GM18520 (cell line): ENCODE measurements at regions not wholly inside any gene's neighbourhood (a gene's known extent, or its start where the extent isn't known, plus 50 kb on each side); places are given as distances from the start of the nearest gene placed in this dataset.
"Not testable (repeated sequence)": the region's sequence is repeated elsewhere in the genome, so short reads cannot be mapped to it uniquely, and the experiment has no call there.

Experiments
- ATAC-seq: cut with Tn5 transposase; IDR thresholded peaks from one replicate; pipeline ENCODE4 v1.9.1; 2021; ENCODE audit not compliant: unreplicated experiment

DNA sequence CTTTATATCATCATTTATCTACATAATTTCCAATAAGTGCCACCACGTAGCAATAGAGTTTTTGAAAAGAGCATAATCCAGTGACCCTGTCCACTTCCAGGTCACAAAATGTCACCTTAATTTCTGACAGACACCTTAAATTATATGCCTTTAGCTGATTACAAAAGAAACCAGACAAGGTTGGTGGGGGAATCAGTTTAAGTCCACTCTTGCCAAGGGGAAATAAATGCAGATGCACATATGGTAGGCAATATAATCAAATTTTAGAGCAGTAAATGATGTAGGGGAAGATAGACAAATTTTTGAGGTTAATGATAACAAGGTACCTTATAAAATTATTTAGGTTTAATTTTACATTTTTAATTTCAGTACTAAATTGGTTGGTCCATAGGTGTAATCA lies 253.5 kb downstream of the ZIC1 start:
- ATAC-seq, result no peak

DNA sequence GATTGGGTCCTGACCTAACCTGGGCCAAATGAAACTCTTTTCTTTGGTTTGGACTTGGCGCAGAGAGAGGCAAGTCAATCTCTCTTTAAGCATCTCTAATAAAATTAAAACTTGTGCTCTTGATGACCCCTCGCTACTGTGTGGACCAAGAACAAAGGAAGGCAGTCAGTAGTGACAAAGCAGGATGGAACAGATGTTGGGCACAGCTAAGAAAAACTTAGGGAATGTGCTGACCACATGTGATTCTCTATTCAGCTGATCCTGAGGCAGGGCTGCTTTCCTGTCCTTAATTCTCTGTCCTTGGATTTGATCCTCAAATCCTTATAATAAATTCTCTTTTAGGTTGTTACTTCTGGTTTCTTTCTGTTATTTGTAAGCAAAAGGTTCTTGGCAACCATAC lies 259.9 kb downstream of the ZIC1 start:
- ATAC-seq, result no peak

DNA sequence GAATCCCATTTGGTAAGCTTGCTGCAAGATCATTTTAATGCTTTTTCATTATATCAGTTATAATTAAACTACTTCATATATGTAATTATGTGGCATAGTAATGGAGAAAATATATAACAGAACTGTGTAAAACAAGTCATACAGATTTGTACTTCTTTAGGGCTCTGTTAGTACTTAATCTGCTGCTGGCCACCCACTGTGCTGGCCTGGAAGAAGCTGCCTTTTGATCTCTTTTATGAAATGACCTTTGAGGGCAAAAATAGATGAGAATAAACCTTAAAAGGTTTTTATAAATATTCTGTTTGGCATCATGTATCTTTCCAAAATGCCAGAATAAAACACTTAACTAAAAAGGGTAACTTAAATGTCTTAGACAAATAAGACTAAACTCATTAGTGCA lies 262.9 kb downstream of the ZIC1 start:
- ATAC-seq, result no peak

DNA sequence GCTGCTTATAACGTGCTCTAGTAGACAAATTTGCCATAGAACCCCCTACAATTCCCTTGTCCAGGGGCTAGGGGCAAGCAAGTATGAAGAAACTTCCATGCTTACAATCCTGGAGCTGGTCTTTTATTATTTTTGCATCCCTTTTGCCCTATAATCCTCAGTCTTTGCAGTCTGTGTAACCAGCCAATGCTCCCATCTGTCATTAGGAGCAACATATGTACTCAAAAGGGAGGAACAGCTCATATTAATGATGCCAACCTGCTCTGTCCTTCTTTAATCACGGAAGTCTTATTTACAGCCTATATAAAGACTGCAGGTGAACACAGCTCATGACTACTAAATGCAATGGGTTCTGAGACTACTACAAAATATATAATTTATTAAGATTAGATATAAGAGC lies 263.3 kb downstream of the ZIC1 start:
- no peak for ATAC-seq

DNA sequence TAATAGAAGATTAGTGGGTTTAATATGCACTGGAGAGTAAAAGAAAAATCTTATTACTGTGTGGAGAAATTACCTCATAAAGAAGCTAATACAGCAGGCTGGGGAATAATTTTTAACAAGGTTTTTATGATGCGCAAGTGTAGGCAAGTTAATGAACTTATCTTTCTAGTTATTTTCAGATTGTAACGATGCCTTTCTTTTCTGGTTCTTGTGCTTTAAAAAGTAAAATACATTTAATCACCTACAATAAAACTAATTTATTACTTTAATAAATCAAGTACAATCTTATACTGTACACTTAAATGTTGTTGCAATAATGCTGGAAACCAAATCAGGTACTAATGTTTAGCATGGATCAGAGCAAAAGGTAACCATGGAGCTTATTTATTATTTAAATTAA lies 266.6 kb downstream of the ZIC1 start:
- ATAC-seq, result no peak

DNA sequence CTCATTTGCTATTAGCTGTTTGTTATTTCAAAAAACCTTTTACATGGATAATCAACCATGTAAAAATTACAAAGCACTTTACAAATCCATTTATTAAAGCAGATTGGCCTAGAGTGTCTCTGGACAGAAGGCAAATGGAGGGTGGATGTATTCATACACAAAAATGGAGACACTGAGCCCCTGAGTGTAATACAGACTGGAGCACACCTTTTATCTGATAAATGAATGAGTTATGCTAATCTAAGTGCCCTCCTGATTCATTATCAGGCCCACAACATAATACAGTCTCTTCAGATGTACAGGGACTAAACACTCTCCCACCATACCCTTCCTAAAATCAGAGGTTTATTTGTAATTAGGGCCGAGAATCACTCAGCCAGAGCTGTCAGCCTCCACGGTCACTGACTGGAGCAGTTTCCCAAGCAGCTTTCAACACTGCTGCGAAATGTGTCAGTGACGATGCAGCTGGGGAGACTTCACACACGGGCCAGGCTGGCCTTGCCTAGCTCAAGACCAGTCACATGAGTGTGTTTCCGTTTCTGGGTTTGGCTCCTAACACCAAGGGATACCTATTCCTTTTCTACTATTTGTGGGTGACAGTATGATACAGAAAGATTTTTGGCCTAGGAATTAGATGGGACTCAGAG lies 271.8 kb downstream of the ZIC1 start:
- ATAC-seq, result no peak

DNA sequence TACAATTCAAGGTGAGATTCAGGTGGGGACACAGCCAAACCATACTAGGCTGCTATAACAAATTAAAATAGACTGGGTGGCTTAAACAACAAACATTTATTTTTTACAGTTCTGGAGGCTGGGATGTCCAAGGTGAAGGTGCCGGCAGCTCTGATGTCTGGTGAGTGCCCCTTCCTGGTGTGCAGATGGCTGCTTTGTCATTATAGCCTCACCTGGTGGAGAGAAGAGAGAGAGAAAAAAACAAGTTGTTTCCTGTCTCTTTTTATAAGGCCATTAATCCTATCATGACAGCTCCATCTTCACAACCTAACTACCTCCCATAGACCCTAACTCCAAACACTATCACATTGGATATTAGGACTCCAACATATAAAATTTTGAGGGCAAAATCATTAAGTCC lies 279.7 kb downstream of the ZIC1 start:
- no peak for ATAC-seq

DNA sequence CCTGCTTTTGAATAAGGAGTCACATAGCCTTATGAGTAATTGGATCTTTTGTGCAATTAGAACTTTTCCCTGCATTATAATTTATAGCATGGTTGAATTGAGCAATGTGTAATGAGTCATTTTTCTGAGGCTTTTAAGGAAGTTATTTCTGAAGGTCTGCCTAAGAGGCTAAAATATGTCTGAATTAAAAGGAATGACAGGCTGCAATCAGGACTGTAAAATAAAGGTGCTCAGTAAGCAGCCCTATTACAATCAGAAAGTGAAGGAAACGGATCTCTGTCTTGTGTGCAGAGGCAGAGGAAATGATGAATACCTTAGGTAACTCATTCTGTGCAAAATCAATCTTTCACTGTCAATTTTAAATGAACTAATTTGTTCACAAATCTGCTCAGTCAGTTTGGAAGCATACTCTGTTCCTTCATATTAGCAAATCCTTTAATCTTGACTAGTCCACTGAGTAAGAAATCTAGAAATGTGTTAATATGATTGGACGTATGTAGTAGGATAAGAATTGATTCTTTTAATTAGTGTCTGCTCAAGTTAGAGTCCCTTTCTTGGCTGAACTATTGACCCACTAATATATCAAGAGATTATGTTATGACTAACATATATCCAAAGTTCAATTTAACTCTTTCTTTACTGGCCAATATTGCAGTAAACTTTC lies 290.1 kb downstream of the ZIC1 start:
- no peak for ATAC-seq

DNA sequence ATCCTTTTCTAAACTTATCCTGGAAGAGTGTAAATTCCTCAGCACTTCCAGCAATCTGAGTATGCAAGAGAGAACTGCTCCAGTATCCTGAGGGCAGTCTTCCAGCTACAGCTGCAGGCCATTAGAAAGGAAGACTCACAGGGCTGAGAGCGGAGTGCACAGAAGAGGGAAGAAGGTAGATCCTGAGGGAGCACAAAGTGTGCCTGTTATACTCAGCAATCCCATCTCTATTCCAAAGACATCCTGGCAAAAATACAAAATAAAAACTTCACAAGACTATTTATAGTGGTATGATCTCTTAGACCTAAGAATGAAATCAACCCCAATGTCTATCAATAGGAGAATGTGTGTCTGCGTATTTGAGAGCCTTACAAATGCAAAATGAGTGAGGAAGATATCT lies 292.0 kb downstream of the ZIC1 start:
- ATAC-seq, result no peak

DNA sequence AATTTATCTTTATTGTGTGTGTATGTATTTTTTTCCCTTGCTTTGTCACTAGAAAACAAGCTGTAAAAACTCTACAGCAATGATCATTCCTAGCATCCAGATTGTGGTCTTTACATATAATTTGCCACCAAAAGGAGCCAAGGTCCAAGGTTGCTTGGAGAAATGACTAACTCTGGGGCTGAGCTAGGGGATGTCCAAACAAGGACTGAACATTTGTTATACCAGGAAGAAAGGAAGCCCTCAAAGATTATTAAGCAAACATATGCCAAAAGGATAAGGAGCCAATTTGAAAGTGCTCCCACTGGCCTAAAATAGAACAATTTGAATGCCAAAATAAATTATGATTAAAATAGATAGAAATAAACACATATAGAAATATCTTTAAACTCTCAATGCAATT lies 293.3 kb downstream of the ZIC1 start:
- no peak for ATAC-seq

DNA sequence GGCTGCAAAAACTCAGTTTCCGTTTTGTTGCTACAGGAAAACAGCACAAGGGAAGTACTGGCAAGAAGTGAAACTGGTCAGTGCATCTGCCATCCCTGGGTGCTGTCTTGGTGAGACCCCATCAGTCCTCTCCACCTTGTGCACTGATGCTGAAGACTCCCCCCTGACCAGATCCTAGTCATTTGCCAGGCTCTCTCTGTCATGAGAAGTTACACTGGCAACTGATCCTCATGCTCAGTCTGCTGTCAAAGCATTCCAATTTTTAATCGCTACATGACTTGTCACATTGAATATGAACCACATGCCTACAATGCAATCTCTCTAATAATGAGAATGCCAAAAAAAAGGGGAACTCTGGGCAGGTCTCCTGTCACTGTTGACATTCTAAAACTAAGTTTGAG lies 296.5 kb downstream of the ZIC1 start:
- ATAC-seq, result no peak

DNA sequence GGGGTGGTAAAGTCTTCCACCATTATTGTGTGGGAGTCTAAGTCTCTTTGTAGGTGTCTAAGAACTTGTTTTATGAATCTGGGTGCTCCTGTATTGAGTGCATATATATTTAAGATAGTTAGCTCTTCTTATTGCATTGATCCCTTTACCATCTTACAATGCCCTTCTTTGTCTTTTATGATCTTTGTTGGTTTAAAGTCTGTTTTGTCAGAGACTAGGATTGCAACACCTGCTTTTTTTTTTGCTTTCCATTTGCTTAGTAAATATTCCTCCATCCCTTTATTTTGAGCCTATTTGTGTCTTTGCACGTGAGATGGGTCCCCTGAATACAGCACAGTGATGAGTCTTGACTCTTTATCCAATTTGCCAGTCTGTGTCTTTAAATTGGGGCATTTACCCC lies 301.6 kb downstream of the ZIC1 start:
- ATAC-seq, result not testable (repeated sequence)

DNA sequence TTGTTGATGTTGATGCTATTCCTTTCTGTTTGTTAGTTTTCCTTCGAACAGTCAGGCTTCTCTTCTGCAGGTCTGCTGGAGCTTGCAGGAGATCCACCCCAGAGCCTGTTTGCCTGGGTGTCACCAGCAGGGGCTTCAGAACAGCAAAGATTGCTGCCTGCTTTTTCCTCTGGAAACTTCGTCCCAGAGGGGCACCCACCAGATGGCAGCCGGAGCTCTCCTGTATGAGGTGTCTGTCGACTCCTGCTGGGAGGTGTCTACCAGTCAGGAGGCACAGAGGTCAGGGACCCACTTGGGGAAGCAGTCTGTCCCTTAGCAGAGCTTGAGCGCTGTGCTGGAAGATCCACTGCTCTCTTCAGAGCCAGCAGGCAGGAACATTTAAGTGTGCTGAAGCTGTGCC lies 303.2 kb downstream of the ZIC1 start:
- no peak for ATAC-seq

DNA sequence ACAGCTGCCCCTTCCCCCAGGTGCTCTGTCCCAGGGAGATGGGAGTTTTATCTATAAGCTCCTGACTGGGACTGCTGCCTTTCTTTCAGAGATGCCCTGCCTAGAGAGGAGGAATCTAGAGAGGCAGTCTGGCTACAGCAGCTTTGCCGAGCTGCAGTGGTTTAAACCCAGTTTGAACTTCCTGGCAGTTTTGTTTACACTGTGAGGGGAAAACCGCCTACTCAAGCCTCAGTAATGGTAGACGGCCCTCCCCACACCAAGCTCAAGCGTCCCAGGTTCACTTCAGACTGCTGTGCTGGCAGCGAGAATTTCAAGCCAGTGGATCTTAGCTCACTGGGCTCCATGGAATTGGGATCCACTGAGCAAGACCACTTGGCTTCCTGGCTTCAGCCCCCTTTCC lies 303.6 kb downstream of the ZIC1 start:
- not testable (repeated sequence) for ATAC-seq

DNA sequence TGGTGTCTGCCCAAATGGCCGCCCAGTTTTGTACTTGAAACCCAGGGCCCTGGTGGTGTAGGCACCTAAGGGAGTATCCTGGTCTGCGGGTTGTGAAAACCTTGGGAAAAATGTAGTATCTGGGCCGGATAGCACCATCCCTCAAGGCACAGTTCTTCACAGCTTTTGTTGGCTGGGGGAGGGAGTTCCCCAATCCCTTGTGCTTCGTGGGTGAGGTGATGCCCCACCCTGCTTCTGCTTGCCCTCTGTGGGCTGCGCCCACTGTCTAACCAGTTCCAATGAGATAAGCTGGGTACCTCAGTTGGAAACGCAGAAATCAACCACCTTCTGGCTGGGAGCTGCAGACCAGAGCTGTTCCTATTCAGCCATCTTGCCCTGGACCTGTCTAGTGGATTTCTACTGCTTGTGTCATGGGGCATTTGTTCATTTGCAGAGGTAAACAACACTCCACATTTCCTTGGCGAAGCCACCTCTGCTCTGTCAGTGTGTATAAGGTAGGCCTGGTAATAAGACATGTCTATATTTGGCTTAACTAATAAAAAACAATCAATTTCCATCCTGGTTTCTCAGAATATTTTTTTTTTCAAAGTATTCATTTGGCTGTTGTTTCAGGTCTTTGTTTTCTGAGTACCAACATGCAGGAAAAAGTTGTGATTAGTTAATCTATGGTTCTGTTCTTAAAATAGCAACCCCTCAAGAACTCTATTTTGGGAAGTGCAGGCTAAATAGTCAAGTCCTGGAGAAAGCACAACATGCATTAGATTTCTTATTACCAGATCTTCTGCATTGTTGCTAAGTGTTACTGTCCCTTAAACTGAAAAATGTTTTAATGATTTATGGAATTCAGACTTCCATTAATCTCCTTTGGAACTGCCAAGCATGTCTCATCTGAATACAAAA lies 304.3 kb downstream of the ZIC1 start:
- no peak for ATAC-seq

DNA sequence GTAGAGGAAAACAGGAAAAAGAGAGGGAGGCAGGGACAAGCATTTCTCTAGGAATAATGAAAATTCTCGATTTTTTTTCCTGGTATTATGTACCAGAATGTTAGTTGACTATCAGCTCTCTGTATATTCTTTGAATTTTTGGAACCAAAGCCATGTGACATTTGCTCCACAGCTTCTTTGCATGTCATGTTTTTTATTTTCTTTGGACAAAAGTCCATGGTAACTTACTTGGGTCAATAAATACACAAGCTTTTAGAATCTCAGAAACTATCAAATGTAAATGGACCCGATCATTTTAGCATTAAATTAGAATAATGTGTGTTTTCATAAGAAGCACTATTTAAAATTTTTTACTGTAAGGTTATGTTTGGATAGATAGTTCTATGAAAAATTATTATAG lies 320.5 kb downstream of the ZIC1 start:
- ATAC-seq, result no peak

DNA sequence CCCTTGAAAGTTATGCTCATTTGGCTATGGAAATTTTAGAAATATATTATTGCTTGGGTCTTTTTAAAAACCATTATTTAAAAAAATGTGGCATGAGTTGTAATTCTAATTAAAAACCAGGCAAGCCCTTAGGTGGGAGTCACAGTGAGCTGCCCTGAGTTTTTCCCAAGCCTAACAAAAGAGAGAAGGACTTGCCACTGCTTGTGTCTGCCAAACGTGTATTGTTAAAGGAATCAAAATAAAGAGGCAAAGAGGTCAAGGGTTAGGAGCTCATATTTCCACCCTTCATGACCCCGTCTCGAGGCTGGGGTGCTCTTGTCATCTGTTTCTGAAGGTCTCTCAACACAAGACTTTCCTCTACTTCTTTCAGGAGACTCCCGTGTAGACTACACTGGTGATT lies 321.1 kb downstream of the ZIC1 start:
- ATAC-seq, result no peak

DNA sequence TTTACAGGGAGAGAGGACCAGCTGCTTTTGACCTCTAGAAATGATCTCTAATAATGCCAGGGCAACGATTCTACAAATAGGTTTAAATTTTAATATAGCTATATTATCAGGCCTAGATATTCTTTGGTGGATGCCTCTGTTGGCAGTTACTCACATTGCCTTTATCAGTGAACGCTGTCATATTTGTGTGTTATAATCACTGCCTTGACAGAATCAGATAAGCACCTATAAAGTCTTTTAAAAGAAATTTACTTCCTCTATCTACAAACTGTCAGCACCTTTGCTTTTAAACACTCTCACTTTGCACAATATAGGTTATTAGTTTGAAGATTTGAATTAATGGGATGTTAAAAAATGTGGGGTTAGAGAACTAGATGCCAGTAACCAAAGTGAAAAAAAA lies 324.1 kb downstream of the ZIC1 start:
- no peak for ATAC-seq

DNA sequence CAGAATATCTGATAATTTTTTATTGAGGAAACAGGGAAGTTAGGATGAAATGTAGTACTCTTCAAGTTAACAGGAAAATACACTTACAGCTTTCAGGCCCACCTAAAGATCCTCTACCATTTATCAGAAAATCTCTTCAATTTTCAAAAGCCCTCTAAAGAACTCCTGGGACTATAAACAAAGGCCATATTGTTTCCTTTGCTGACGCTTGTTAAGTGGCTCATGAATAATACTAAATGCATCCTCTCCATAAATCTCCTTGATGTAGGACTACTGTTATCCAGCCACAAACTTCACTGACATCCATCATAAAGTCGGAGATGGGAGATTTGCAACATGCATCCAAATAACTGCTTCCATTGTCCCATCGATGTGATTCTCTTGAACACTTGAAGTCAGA lies 326.5 kb downstream of the ZIC1 start:
- ATAC-seq, result no peak

DNA sequence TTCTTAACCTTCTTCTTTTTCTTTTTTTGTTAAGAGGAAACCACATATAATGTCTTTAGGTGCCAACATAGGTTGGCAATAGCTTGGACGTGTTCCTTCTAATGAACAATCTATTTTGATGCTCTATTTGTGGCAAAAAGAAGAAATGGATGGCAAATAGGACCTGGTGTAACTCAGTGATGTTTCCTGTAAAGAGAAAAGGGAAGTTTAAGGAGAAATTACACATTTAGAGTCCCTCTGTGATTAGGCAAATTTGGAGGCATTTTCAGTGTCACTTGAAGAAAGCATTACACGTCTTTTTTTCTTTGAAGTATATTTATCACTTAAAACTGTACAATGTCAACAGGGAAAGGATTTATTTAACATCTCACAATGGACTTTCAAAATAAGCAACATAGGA lies 327.1 kb downstream of the ZIC1 start:
- no peak for ATAC-seq

DNA sequence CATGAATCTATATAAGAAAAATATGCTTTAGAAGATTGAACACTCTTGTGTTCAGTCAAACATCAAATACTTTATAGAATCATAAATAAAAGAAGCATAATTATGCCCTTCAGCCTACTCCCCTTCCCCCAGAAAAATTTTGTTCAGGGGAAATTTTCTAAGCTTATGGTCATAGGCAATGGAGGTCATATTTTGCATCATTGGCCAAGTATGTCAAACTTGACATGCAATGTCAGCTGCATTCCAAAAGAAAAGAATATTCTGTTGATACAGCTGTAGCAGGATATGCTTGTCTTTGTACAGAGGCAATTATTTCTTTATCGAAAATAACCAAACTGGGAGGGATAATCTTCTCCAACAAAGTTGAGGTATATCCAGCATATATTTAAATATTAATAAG lies 328.2 kb downstream of the ZIC1 start:
- no peak for ATAC-seq

DNA sequence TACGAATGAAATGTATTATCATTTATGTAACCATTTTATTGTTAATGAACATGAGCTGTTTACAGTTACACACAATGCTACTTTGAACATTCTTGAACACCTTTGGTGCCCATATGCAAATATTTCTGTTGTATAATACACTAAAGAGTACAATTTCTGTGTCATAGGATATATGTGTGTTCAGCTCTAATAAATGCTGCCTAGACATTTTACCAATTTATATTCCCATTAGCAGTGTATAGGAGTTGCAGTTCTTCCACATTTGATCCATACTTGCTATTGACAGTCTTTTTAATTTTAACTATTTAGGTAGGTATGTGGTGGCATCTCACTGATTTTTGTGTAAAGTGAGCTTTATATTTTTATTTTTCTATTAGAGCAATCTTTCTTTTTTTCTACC lies 331.8 kb downstream of the ZIC1 start:
- ATAC-seq, result no peak
